Endothelial cell (in vitro differentiated cells): ENCODE measurements at regions not wholly inside any gene's neighbourhood (a gene's known extent, or its start where the extent isn't known, plus 50 kb on each side); places are given as distances from the start of the nearest gene placed in this dataset.

Experiments used
- DNase-seq: peaks from one replicate; pipeline ENCODE4 v3.0.0; 2021; ENCODE audit warnings: low spot score
- H3K27ac Mint-ChIP-seq: one replicate; pipeline ENCODE4 v1.8.0; 2021; ENCODE audit warnings: mixed read lengths, inconsistent platforms; ENCODE audit not compliant: unreplicated experiment
- H3K27me3 Mint-ChIP-seq: one replicate; pipeline ENCODE4 v1.8.0; 2021; ENCODE audit warnings: mild to moderate bottlenecking, moderate library complexity, mixed read lengths, inconsistent platforms; ENCODE audit not compliant: unreplicated experiment
- H3K36me3 Mint-ChIP-seq: one replicate; pipeline ENCODE4 v1.8.0; 2021; ENCODE audit warnings: mild to moderate bottlenecking, low read depth, mixed read lengths, inconsistent platforms; ENCODE audit not compliant: unreplicated experiment
- H3K4me1 Mint-ChIP-seq: one replicate; pipeline ENCODE4 v1.8.0; 2021; ENCODE audit warnings: mild to moderate bottlenecking, mixed read lengths, inconsistent platforms; ENCODE audit not compliant: unreplicated experiment
- H3K4me3 Mint-ChIP-seq: one replicate; pipeline ENCODE4 v1.8.0; 2021; ENCODE audit warnings: mild to moderate bottlenecking, mixed read lengths, inconsistent platforms; ENCODE audit not compliant: unreplicated experiment
- H3K9me3 Mint-ChIP-seq: one replicate; pipeline ENCODE4 v1.8.0; 2021; ENCODE audit warnings: mixed read lengths, inconsistent platforms; ENCODE audit not compliant: unreplicated experiment
- CTCF ChIP-seq: fragments of 200-600 bp; sonication (generic); IDR thresholded peaks from one replicate; pipeline ENCODE4 v1.5.0; 2021; ENCODE audit warnings: antibody characterized with exemption; ENCODE audit not compliant: unreplicated experiment

DNA sequence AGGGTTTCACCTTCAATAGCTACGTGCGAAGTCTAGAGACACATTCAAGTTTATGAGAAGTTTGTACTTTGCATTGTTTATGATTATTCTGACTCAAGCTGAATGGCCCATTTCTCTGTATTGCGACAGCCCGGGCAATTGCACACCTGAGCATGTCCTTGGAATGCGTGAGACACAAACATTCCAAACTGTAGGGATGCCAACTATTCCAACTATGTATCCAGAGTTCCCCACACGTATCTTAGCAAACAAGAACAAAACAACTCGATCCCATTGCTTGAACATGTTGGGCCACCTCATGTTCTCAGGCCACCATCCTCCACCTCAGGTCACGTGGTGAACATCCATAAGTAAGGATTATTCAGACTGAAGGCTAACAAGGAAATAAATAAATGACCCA lies 51.4 kb upstream of the EGFR start:
- Mint-ChIP-seq H3K27ac (no peak overlapping the region), H3K27me3 (no peaks in the 10 kb centered on the region), H3K4me1 (no peaks in the 10 kb centered on the region), H3K4me3 (no peak overlapping the region), H3K9me3 (no peaks in the 10 kb centered on the region), H3K36me3 (no peaks in the 10 kb centered on the region)
- no peak for TF ChIP-seq CTCF
- no peak for DNase-seq

DNA sequence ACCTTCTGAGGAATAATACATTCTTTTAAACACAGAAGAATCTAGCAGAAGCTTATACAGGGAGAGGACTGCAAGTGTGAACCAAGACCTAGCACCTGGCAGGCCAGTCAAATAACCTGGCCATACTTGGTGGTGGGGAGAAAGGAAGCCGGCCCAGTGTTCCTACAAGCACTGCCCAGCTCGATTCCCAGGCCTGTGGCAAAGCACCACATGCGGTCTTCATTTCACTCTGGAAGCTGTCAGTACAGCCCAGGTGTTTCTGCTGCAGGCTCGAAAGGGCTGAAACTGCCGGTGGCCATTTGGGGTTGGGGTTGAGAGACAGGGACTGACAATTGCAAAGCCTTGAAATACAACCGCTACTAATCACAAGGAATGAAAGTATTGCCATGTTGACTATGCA lies 50.8 kb upstream of the EGFR start:
- Mint-ChIP-seq H3K4me3 (no peak overlapping the region), H3K27ac (no peak overlapping the region), H3K4me1 (no peaks in the 10 kb centered on the region), H3K9me3 (no peaks in the 10 kb centered on the region), H3K27me3 (no peaks in the 10 kb centered on the region), H3K36me3 (no peaks in the 10 kb centered on the region)
- DNase-seq: no peak
- no peak for TF ChIP-seq CTCF
